ENCODE measurements at regions not wholly inside any gene's neighbourhood (a gene's known extent, or its start where the extent isn't known, plus 50 kb on each side); places are given as distances from the start of the nearest gene placed in this dataset.

GRCh38 chr12:126069549-126070165 lies 1004.4 kb downstream of the AACS start:
- Histone ChIP-seq H3K27me3 (ENCODE audit: insufficient read depth, low read length) (no peaks in the 10 kb centered on the region), H3K23ac (ENCODE audit: insufficient read length, low read depth, low read length) (no peak overlapping the region), H2BK12ac (ENCODE audit: insufficient read length, low read depth, low read length) (no peak overlapping the region), H3K23me2 (ENCODE audit: insufficient read length, low read depth, low read length, poor library complexity, severe bottlenecking) (no peaks in the 10 kb centered on the region), H2BK20ac (ENCODE audit: low read depth, low read length, poor library complexity, severe bottlenecking) (no peak overlapping the region), H3K79me1 (ENCODE audit: insufficient read depth, low read depth, low read length, poor library complexity, severe bottlenecking) (no peaks in the 10 kb centered on the region), H3K4me2 (ENCODE audit: insufficient read depth, insufficient read length, low read length) (no peak overlapping the region), H3K9ac (ENCODE audit: extremely low read depth, insufficient read length, low read length) (no peak overlapping the region), H3T11ph (ENCODE audit: low read length) (no peak overlapping the region), H3K56ac (ENCODE audit: insufficient read length, low read depth, low read length) (no peak overlapping the region), H4K91ac (ENCODE audit: insufficient read length, low read depth, low read length) (no peak overlapping the region), H3K4me1 (ENCODE audit: insufficient read depth, low read length) (no peaks in the 10 kb centered on the region), H2AK5ac (ENCODE audit: insufficient read length, low read length) (no peak overlapping the region), H3K18ac (ENCODE audit: insufficient read length, low read depth, low read length) (no peak overlapping the region), H2BK15ac (ENCODE audit: low read depth, low read length) (no peak overlapping the region), H3K4ac (ENCODE audit: low read depth, low read length) (no peak overlapping the region), H3K27ac (ENCODE audit: insufficient read length, low read depth, low read length) (no peak overlapping the region), H4K8ac (replicated peaks; ENCODE audit: insufficient read length, low read depth, low read length) (no peak overlapping the region), H2BK5ac (ENCODE audit: insufficient read length, low read length) (no peak overlapping the region), H2BK120ac (ENCODE audit: low read depth, low read length, poor library complexity, severe bottlenecking) (no peak overlapping the region), H2AFZ (ENCODE audit: low read length) (no peak overlapping the region), H3K79me2 (ENCODE audit: insufficient read depth, low read length) (no peaks in the 10 kb centered on the region), H4K5ac (ENCODE audit: insufficient read length, low read depth, low read length) (no peak overlapping the region), H3K9me3 (ENCODE audit: control insufficient read depth, low read depth, low read length) (peaks cover 26% of the 10 kb centered on the region), H3K14ac (ENCODE audit: insufficient read depth, low read length) (no peak overlapping the region), H4K20me1 (ENCODE audit: control insufficient read depth, insufficient read depth, insufficient read length) (no peaks in the 10 kb centered on the region)
- Mint-ChIP-seq H3K36me3 (ENCODE audit: insufficient read depth in 1 of 3, low read depth in 3 of 3) (peaks cover 17 to 41% (median 20%) of the 10 kb centered on the region in 3 experiments), H3K27me3 (ENCODE audit: low read depth) (peaks cover 5% of the 10 kb centered on the region), H3K4me3 (no peak overlapping the region), H3K4me1 (no peaks in the 10 kb centered on the region), H3K9me3 (peaks cover 56 to 69% of the 10 kb centered on the region in 2 experiments), H3K27ac (no peak overlapping the region)
- TF ChIP-seq CTCF (conservative IDR thresholded peaks at IDR 0.05): peak; percentile 86
- peak; percentile 78 for DNase-seq
- no CpG with 5 or more reads among the region's 4 CpGs for WGBS (ENCODE audit: extremely low coverage, insufficient read length, low lambda C conversion rate)

Data from H9 (cell line).